ENCODE measurements at regions not wholly inside any gene's neighbourhood (a gene's known extent, or its start where the extent isn't known, plus 50 kb on each side); places are given as distances from the start of the nearest gene placed in this dataset.

- DNase-seq (ENCODE audit: low spot score), result no peak
- intact Hi-C loops (cut with DNase I), result no loop called here
Measured at GRCh38 chr10:33552290-33552689, 217.8 kb upstream of the NRP1 start.

- no peak for DNase-seq (ENCODE audit: low spot score)
- intact Hi-C loops (cut with DNase I), result no loop called here
Measured at GRCh38 chr10:33550811-33551210, 216.3 kb upstream of the NRP1 start.

GRCh38 chr10:33547976-33548375 lies 213.5 kb upstream of the NRP1 start:
- DNase-seq (ENCODE audit: low spot score), result no peak
- intact Hi-C loops (cut with DNase I), result no loop called here

DNA sequence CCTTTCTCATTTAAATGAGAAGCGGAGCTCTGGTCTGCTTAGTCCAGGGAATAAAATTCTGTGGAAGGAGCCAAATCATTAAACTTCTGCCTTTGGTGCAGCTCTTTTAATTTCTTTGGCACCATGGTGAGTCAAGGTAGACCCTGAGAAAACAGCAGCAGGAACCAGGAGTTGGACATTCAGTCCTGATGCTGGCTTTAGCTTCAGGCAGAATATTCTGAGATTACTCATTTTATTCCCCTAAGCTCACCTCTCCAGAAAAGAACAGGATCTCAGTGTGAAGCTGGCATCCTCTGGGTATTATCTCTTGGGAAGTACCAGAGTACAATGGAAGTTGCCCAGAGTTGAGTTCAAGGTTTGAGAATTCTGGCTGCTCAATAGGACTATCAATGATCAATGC lies 211.6 kb upstream of the NRP1 start:
- intact Hi-C loops (cut with DNase I), result no loop called here
- no peak for DNase-seq (ENCODE audit: low spot score)

DNA sequence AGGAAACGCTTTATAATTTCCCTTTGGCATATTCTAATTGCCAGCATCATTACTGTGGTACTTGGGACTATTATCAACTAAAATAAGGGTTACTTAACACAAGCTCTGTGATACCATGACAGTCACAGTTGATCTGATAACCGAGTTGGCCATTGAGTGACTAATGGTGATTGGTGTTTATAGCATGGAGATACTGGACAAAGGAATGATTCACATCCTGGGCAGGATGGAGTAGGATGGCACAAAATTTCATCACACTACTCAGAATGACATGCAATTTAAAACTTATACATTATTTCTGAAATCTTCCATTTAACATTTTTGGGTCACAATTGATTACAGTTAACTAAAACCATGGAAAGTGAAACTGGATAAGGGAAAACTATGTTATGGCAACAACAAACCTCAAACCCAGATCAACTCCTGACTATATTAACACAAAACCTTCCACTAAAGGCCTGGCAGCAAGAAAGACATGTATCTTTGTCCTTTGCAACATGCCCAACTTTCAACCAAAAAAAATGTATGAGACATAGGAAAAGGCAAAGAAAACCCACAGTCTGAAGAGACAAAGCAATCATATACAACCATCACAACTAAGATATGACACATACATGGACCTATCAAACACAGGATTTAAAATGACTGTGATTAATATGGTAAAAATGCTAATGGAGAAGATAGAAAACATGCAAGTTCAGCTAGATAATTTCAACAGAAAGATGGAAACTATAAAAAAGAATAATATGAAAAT lies 208.5 kb upstream of the NRP1 start:
- no peak for DNase-seq (ENCODE audit: low spot score)
- intact Hi-C loops (cut with DNase I), result no loop called here

GRCh38 chr10:33539116-33539515 lies 204.6 kb upstream of the NRP1 start:
- intact Hi-C loops (cut with DNase I), result no loop called here
- DNase-seq (ENCODE audit: low spot score), result no peak

- no peak for DNase-seq (ENCODE audit: low spot score)
- intact Hi-C loops (cut with DNase I), result no loop called here
Measured at GRCh38 chr10:33537066-33537465, 202.6 kb upstream of the NRP1 start.

- intact Hi-C loops (cut with DNase I), result no loop called here
- DNase-seq (ENCODE audit: low spot score), result no peak
Measured at GRCh38 chr10:33536508-33536907, 202.0 kb upstream of the NRP1 start.

DNA sequence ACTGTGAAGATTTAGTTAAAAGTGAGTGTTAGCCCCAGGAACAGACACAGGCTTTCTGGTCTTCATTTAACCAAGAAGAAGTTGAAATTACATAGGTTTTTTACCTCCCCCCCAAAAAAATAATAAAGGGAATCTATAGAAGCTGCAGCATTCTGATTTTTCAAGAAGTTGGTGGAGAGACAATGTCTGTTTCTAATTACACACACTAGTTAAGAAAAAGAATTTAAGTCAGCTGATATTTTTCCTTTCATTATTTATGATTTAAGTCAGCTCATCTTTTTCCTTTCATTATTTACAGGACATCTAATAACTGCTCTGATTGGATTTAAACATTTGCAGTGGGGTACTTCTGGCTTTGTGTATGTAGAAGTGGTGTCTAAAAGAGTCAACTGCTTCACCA lies 201.4 kb upstream of the NRP1 start:
- no peak for DNase-seq (ENCODE audit: low spot score)
- intact Hi-C loops (cut with DNase I), result no loop called here

GRCh38 chr10:33534416-33534815 lies 199.9 kb upstream of the NRP1 start:
- intact Hi-C loops (cut with DNase I), result no loop called here
- DNase-seq (ENCODE audit: low spot score), result no peak

- intact Hi-C loops (cut with DNase I), result no loop called here
Measured at GRCh38 chr10:33533612-33534011, 199.1 kb upstream of the NRP1 start.

DNA sequence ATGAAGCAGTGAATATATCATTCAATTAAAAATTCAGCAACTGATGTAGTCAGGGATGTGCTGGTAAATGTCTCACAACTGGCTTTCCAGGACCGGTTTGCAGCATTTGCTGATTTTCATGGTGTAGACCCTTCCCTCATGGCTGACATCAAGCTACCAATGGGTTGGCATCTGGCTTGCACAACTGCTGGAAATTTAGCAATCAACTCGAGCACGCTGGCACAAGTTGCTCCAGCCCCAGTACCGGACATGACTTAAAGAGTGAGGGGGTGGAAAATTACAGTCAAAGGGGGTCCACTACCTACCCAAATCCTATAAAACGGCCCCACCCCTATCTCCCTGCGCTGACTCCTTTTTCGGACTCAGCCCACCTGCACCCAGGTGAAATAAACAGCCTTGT lies 198.4 kb upstream of the NRP1 start:
- intact Hi-C loops (cut with DNase I), result no loop called here

More at GRCh38 chr10:33533612-33534011, 199.1 kb upstream of the NRP1 start:
- DNase-seq (ENCODE audit: low spot score), result no peak

GRCh38 chr10:33529234-33529633 lies 194.8 kb upstream of the NRP1 start:
- intact Hi-C loops (cut with DNase I), result no loop called here
- no peak for DNase-seq (ENCODE audit: low spot score)

More for the DNA sequence above, 198.4 kb upstream of the NRP1 start:
- DNase-seq (ENCODE audit: low spot score), result no peak

- intact Hi-C loops (cut with DNase I), result no loop called here
- no peak for DNase-seq (ENCODE audit: low spot score)
Measured at GRCh38 chr10:33524966-33525365, 190.5 kb upstream of the NRP1 start.

DNA sequence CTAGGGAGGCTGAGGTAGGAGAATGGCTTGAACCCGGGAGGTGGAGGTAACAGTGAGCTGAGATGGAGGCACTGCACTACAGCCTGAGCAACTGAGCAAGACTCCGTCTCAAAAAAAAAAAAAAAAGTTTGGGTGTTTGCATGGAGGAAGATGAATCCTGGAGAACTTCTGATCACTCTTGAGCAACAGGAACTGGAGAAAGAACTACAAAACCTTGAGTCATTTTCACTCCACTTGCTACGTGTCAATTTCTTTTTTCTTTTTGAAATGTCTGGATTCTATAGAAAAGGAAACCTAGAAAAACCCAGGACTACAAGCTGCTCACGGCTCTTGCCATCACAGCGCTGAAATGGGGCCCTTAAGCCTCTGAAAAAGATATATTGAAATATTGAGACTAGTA lies 189.6 kb upstream of the NRP1 start:
- intact Hi-C loops (cut with DNase I), result no loop called here
- DNase-seq (ENCODE audit: low spot score), result no peak

- DNase-seq (ENCODE audit: low spot score), result no peak
- intact Hi-C loops (cut with DNase I), result no loop called here
Measured at GRCh38 chr10:33523236-33523792, 188.8 kb upstream of the NRP1 start.

GRCh38 chr10:33521904-33522303 lies 187.4 kb upstream of the NRP1 start:
- no peak for DNase-seq (ENCODE audit: low spot score)
- intact Hi-C loops (cut with DNase I), result no loop called here

DNA sequence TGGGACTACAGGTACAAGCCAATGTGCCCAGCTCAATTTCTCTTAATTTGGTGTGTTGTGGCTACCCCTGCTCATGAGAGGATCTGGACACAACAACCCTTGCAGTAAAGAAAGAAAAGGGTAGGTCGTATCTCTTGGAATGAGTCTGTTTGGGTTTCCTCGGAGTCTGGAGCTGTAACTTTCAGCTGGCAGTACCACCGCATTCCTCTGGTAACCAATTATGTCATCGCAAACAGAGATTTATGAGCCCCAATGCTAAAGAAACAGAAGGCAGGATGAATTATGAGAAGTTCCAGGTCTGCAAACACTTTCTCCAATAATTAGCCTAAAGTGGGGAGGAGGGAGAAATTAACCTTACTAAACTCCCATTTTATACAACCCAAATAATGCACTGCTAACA lies 186.6 kb upstream of the NRP1 start:
- intact Hi-C loops (cut with DNase I), result no loop called here

DNA sequence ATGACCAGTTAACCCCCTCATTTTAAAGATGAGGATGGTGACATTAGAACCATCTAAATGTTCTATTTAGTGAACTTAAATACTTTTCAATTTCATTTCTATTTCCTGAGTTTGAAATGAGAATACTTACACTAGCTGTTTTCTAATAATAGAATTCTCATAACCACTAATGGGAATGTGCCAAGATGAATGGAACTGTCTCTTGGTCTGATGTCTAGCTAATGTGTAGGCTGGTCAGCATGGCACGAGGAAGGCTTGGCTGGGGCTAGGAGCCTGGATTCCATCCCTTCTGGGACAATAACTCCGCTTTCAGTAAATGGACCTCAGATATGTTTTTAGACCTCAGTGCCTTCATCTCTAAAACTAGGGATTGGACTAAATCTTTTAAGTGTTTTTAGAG lies 185.8 kb upstream of the NRP1 start:
- no peak for DNase-seq (ENCODE audit: low spot score)
- intact Hi-C loops (cut with DNase I), result no loop called here

More for the DNA sequence above, 186.6 kb upstream of the NRP1 start:
- DNase-seq (ENCODE audit: low spot score), result no peak

GRCh38 chr10:33519130-33519860 lies 184.8 kb upstream of the NRP1 start:
- intact Hi-C loops (cut with DNase I), result no loop called here
- DNase-seq (ENCODE audit: low spot score), result no peak

GRCh38 chr10:33510206-33510605 lies 175.7 kb upstream of the NRP1 start:
- no peak for DNase-seq (ENCODE audit: low spot score)
- intact Hi-C loops (cut with DNase I), result no loop called here

Measured in cardiac septum (tissue), 1 donor.